ENCODE measurements at regions not wholly inside any gene's neighbourhood (a gene's known extent, or its start where the extent isn't known, plus 50 kb on each side); places are given as distances from the start of the nearest gene placed in this dataset.

DNA sequence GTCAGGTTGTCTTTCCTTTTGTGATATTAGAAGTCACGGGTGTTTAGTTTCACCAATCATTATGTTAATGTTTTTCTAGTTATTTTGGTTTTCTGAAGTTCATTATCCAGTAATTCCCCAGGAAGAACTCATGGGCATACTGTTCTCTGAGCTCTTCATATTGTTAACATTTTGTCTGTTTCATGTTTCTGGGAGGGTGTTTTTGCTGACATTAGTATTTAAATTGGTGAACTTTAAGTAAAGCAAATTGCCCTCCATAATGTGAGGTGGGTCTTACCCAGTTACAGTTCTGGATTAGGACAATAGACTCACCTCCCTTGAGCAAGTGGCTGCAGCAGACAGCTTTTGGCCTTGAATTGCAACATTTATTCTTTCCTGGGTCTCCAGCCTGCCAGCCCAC lies 163.4 kb downstream of the GPAT3 start:
- DNase-seq, result no peak

DNA sequence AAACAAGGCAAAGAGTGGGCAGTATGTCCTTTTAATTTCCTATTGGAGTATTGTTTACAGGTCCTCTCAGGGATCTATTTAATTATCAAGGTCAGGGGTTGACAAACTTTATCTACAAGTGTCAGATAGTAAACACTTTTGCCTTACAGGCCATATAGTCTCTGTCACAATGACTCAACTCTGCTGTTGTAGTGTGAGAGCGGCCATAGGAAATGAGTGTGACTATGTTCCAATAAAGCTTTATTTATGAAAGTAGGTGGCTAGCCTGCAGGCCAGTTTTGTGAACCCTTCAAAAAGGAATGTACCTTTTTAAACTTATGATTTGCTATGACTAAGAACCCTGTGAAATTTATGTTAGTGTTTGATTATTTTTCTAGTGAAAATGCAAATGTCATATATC lies 156.1 kb downstream of the GPAT3 start:
- DNase-seq, result peak in 1 of 5 experiments; percentile 2

DNA sequence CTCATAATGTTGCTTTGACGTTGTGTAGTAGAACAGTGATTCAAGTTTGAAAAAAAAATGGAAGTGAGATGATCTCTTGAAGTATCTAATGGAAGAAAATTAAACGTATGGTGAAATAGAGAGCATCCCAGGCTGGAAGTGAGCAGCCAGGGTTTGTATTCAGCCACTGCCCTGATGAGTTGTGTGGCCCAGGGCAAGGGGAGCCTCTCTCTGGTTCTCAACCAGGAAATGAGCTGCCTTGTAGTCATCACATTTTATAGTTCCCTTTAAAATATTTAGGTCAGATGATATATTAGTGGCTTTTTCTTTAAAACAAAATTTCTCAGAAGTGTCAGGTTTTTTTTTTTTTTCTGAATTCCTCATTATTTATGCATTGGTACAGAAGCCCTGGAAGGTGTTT lies 150.3 kb downstream of the GPAT3 start:
- DNase-seq, result no peak

DNA sequence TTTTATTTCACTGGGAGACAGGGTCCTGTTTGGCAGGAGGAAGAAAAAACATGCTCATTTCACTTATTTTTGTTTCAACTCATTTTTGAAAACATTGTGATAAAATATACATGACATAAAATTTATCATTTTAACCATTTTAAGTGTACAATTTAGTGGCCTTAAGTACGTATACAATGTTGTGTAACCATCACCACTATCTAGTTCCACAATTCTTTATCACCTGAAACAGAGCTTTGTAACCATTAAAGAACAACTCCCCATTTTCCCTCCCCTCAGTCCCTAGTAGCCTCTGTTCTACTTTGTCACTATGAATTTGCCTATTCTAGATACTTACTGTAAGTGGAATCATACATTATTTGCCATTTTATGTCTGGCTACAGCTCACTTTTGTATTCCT lies 143.8 kb downstream of the GPAT3 start:
- no peak for DNase-seq

DNA sequence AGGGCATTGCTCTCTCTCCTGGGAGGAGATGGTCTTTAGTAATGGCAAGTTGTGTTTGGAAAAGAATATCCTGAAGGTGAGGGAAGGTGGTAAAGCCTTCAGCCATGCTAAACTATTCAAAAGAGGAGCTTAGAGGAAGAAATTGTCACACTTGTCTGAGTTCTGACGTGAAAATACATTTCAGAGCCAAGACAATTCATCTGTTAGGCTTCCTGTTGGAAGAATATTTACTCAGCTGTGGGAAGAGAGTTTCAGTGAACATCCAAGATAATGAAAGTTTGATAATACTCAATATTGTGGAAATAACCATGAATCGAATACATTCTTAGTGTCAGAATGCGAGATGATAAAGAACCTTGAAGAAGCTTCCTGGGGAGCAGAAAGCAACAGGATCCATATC lies 143.3 kb downstream of the GPAT3 start:
- no peak for DNase-seq

DNA sequence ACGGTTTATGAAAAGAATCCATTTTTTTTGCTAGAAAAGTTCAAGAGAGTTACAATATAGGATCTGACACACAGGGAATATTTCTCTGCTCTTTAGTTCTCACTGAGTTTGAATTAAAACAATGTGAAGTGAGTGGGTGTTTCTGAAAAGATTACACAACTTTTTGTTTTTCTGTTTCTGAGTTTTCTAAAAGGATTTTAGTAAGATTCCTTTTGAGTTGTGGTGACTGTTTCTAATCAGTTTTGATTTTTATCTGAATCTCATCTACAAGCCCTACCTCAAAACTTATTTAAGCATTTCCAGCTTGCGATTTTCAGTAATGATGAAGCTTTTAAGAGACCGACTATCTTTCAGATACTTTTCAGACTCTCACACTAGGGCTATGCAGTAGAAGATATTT lies 141.7 kb downstream of the GPAT3 start:
- DNase-seq, result no peak

DNA sequence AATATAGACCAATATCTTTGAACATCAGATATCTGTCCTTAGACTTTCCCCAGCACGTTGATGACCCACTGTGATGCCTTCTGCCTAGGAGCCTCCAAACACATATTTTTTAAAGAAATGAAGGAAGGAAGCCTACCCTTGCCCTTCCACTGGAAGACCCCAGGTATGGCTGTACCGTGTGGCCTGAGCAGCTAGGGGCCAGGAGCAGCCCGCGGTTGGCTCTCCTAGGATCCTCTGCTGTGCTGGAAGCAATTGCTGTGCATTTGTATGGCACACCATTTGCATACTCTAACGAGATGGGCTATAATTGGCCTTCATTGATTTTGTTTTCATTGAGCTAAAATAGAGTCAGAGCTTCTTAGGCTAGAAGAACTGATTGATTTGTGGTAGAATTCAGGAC lies 128.8 kb downstream of the GPAT3 start:
- no peak for DNase-seq

DNA sequence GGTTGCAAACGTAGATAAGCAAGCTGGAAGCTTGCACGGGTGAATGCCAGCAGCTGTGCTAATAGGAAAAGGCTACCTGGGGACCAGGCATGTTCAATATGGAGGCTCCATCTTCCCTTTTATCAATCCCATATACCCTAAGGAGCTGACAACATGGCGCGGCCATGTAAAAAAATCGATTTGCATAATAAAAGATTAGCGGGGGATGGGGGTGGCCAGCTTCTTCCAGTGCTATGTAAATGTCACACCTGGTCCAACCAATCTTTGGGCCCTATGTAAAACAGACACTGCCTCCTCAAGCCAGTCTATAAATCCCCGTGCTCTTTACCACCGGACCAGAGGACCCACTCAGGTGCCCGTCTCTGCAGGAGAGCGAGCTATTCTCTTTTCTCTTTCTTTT lies 128.2 kb downstream of the GPAT3 start:
- DNase-seq, result no peak

DNA sequence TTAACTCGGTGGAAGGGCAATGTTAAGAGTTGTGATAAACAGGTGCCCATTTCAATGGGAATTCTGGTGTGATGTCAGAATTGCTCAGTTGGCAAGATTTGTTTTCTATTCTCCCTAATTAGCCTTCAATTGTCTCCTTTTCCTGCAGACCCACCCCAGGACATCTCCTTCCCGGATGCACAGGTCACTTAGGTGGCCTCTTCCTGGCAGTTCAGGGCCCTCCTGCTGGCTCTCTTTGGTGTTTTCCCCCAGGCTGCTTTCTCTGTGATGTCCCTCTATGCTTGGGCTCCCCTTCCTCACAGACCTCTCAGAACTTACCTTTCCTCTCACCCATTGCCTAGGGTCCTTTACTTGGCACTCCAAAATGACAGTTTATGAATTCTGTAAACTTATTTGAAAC lies 126.3 kb downstream of the GPAT3 start:
- DNase-seq, result no peak

DNA sequence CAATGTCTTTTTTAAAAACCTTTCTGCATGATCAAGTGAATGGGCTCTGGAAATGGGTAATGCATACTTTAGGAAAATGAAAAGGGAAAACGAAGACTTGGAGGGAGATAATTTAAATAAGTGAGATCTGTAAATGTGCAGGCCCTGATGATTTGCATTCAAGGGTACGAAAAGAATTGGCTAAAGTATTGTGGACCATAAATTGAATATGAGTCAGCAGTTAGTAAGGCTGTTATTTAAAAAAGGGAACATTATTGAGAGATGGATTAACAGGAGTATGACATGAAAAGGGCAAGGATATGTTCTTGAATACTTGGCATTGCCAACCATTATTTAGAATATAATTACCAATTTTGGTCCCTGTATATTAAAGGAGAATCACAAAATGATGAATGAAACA lies 125.5 kb downstream of the GPAT3 start:
- no peak for DNase-seq

DNA sequence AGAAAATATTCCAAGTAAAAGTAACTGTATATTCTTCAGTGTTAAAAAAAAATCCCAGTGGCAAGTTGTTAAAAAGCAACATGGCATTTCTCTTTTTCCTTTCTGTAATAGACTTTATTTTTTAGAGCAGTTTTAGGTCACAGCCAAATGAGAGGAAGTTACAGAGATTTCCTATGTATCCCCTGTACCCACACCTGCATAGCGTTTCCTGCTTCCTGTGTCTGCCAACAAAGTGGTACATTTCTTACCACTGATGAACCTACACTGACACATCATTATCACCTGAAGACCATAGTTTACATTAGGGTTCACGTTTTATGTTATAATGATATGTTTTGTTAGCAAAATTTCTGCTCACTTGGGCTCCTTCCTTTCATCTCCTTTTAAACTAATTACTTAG lies 124.7 kb downstream of the GPAT3 start:
- no peak for DNase-seq

DNA sequence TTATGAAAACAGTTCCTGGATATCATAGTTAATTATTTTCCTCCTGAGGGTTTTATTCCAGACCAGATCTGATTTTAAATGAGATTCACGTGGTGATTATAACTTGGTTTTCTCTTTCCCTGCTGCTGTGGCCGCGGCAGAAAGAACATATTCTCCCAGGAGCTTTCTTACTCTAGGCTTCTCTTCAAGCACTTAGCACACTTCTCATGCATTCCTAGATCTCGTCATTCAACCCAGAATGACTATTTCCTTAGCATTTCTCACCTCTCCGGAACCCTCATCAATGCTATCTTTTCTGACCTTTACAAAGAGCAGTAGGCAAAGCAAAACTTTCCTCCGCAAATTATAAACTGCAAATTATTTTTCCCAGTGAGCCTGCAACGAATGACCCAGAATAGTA lies 122.9 kb downstream of the GPAT3 start:
- DNase-seq, result no peak

DNA sequence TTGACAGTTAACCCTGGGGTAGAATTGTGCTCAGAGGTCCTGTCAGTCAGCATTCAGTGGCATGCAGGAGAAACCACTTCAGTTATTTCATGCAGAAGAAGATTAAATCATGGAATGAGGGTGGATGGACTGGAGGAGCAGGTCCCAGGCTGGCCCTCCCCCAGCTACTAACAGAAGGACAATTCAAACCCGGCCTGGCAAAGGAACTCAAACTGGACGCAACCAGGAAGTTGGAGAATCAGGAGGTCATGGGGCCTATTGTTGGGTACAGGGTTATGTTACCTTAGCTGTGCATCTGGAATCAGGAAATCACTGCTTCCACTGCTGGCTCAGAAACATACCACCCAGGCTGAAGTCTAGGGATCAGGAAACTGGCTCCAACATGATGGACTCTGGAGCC lies 121.4 kb downstream of the GPAT3 start:
- no peak for DNase-seq
